Panc1 (cell line): ENCODE measurements at regions not wholly inside any gene's neighbourhood (a gene's known extent, or its start where the extent isn't known, plus 50 kb on each side); places are given as distances from the start of the nearest gene placed in this dataset.
"Not testable (repeated sequence)": the region's sequence is repeated elsewhere in the genome, so short reads cannot be mapped to it uniquely, and the experiment has no call there.

Source experiments
- CTCF ChIP-seq: fragments of 450-650 bp; IDR thresholded peaks from 2 replicates; pipeline ENCODE4 v1.5.1; 2017; ENCODE audit warnings: mild to moderate bottlenecking
- POLR2AphosphoS5 ChIP-seq: IDR thresholded peaks from 2 replicates; pipeline ENCODE4 v1.6.1; 2012; ENCODE audit warnings: mild to moderate bottlenecking, low read depth, low read length, moderate library complexity
- REST ChIP-seq, 2 experiments: IDR thresholded peaks; 2 replicates each; pipeline ENCODE4 v1.6.1; 2011 to 2012; ENCODE audit warnings: low read depth in 2 of 2, control low read depth in 1 of 2, low read length in 1 of 2, mild to moderate bottlenecking in 1 of 2, moderate library complexity in 1 of 2; ENCODE audit not compliant: insufficient read depth in 1 of 2
- SIN3A ChIP-seq: IDR thresholded peaks from 2 replicates; pipeline ENCODE4 v1.6.1; 2012; ENCODE audit warnings: low read depth, mild to moderate bottlenecking, low read length, moderate library complexity, borderline replicate concordance; ENCODE audit not compliant: insufficient read depth

- TF ChIP-seq CTCF; SIN3A; REST (IDR thresholded peaks at IDR 0.05; ENCODE audit: insufficient read depth in 1 of 2, low read depth in 2 of 2, low read length in 1 of 2); POLR2AphosphoS5: not testable (repeated sequence)
Measured at GRCh38 chr21:6077358-6077757, 4444.0 kb upstream of the TPTE start.
